Lower leg skin (tissue), 3 donors: ENCODE measurements at regions not wholly inside any gene's neighbourhood (a gene's known extent, or its start where the extent isn't known, plus 50 kb on each side); places are given as distances from the start of the nearest gene placed in this dataset.

Source experiments
- POLR2A ChIP-seq, 2 donors: fragments of 450-650 bp; IDR thresholded peaks; one replicate each; pipeline ENCODE4 v1.6.1; 2016 to 2017; ENCODE audit warnings: antibody characterized with exemption in 2 of 2, mild to moderate bottlenecking in 1 of 2, moderate library complexity in 1 of 2
- TF ChIP-seq, protein P1 (sequence below), 3 donors: fragments of 450-650 bp; IDR thresholded peaks; one replicate each; pipeline ENCODE4 v1.5.1; 2016; ENCODE audit warnings: antibody characterized with exemption in 3 of 3, mild to moderate bottlenecking in 3 of 3, moderate library complexity in 2 of 3

- TF ChIP-seq, protein P1, sequence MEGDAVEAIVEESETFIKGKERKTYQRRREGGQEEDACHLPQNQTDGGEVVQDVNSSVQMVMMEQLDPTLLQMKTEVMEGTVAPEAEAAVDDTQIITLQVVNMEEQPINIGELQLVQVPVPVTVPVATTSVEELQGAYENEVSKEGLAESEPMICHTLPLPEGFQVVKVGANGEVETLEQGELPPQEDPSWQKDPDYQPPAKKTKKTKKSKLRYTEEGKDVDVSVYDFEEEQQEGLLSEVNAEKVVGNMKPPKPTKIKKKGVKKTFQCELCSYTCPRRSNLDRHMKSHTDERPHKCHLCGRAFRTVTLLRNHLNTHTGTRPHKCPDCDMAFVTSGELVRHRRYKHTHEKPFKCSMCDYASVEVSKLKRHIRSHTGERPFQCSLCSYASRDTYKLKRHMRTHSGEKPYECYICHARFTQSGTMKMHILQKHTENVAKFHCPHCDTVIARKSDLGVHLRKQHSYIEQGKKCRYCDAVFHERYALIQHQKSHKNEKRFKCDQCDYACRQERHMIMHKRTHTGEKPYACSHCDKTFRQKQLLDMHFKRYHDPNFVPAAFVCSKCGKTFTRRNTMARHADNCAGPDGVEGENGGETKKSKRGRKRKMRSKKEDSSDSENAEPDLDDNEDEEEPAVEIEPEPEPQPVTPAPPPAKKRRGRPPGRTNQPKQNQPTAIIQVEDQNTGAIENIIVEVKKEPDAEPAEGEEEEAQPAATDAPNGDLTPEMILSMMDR (IDR thresholded peaks at IDR 0.05), result no peak
- no peak for TF ChIP-seq POLR2A (IDR thresholded peaks at IDR 0.05)
Observed at GRCh38 chrX:42695800-42696358, 82.1 kb downstream of the PPP1R2C start.
